ENCODE measurements at regions not wholly inside any gene's neighbourhood (a gene's known extent, or its start where the extent isn't known, plus 50 kb on each side); places are given as distances from the start of the nearest gene placed in this dataset.

GRCh38 chr7:91633013-91633441 is 247.5 kb downstream of the MTERF1 start:
- intact Hi-C loops (cut with micrococcal nuclease) = loop anchor here (10.0 kb wide), 1 partner anchor 348 kb away; no protein-coding TSS in a partner anchor
- Mint-ChIP-seq H3K27me3 (ENCODE audit: insufficient read depth) (no peaks in the 10 kb centered on the region), H3K4me3 (no peak overlapping the region), H3K9me3 (no peaks in the 10 kb centered on the region), H3K36me3 (ENCODE audit: low read depth) (no peaks in the 10 kb centered on the region), H3K4me1 (ENCODE audit: low read depth) (no peaks in the 10 kb centered on the region), H3K27ac (no peak overlapping the region)
- no peak for DNase-seq (ENCODE audit: low spot score)

DNA sequence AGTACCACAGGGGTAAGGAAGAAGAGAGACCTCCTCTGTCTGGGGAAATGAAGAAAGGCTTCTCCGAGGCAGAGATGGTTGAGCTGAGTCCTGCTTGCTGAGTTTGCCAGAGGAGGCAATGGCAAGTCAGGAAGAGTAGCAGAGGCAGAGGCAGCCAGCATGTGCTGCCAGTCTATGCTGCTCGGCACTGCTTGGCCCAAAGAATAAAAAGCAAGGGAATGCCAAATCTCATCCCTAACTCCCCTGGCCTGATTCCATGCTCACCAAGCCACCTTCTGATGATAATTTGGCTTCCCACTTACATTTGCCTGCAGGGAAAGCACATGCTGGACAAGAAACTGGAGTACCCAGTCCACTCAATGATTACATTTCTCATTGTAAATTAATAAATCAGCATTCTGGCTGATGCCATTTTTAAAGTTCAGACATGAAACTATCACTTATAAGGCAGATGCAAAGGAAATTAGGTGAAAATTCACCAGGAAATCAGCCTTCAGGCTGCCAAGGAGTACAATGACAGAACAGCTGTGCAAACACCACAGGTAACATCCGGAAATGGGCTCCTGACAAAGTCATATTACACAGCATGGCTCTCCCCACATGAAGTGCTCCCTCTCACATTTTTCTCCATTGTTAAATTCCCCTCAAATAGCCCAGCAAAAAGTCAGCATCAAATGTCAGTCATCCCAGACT is 245.9 kb downstream of the MTERF1 start:
- intact Hi-C loops (cut with micrococcal nuclease) = loop anchor here (5.0 to 10.0 kb wide), 2 partner anchors 350 to 1177 kb away; no protein-coding TSS in a partner anchor
- no peak overlapping the region for H3K4me3 Mint-ChIP-seq
- no peak for DNase-seq (ENCODE audit: low spot score)
- no peaks in the 10 kb centered on the region for H3K4me1 Mint-ChIP-seq (ENCODE audit: low read depth)
- H3K27me3 Mint-ChIP-seq (ENCODE audit: insufficient read depth) = no peaks in the 10 kb centered on the region
- H3K27ac Mint-ChIP-seq = no peak overlapping the region
- no peaks in the 10 kb centered on the region for H3K36me3 Mint-ChIP-seq (ENCODE audit: low read depth)
- no peaks in the 10 kb centered on the region for H3K9me3 Mint-ChIP-seq

- Mint-ChIP-seq H3K36me3 (ENCODE audit: low read depth) (no peaks in the 10 kb centered on the region), H3K27ac (no peak overlapping the region), H3K4me3 (no peak overlapping the region), H3K4me1 (ENCODE audit: low read depth) (no peaks in the 10 kb centered on the region), H3K27me3 (ENCODE audit: insufficient read depth) (no peaks in the 10 kb centered on the region), H3K9me3 (no peaks in the 10 kb centered on the region)
- intact Hi-C loops (cut with micrococcal nuclease) = loop anchor here (5.0 to 10.0 kb wide), 2 partner anchors 351 to 1179 kb away; no protein-coding TSS in a partner anchor
- DNase-seq (ENCODE audit: low spot score) = no peak
Observed at GRCh38 chr7:91636129-91636724, 244.3 kb downstream of the MTERF1 start.

- Mint-ChIP-seq H3K9me3 (no peaks in the 10 kb centered on the region), H3K36me3 (ENCODE audit: low read depth) (no peaks in the 10 kb centered on the region), H3K4me3 (no peak overlapping the region), H3K4me1 (ENCODE audit: low read depth) (no peaks in the 10 kb centered on the region), H3K27me3 (ENCODE audit: insufficient read depth) (no peaks in the 10 kb centered on the region), H3K27ac (no peak overlapping the region)
- intact Hi-C loops (cut with micrococcal nuclease) = loop anchor here (5.0 to 10.0 kb wide), 2 partner anchors 352 to 1179 kb away; no protein-coding TSS in a partner anchor
- no peak for DNase-seq (ENCODE audit: low spot score)
Observed at GRCh38 chr7:91636728-91637127, 243.8 kb downstream of the MTERF1 start.

- intact Hi-C loops (cut with micrococcal nuclease) = no loop called here
- H3K36me3 Mint-ChIP-seq (ENCODE audit: low read depth) = no peaks in the 10 kb centered on the region
- H3K9me3 Mint-ChIP-seq = peaks cover 3% of the 10 kb centered on the region
- no peaks in the 10 kb centered on the region for H3K27me3 Mint-ChIP-seq (ENCODE audit: insufficient read depth)
- no peaks in the 10 kb centered on the region for H3K4me1 Mint-ChIP-seq (ENCODE audit: low read depth)
- no peak overlapping the region for H3K27ac Mint-ChIP-seq
- DNase-seq (ENCODE audit: low spot score) = no peak
- H3K4me3 Mint-ChIP-seq = no peak overlapping the region
Observed at GRCh38 chr7:91644256-91644655, 236.2 kb downstream of the MTERF1 start.

- Mint-ChIP-seq H3K4me3 (no peak overlapping the region), H3K4me1 (ENCODE audit: low read depth) (no peaks in the 10 kb centered on the region), H3K9me3 (peaks cover 3% of the 10 kb centered on the region), H3K27me3 (ENCODE audit: insufficient read depth) (peaks cover 3% of the 10 kb centered on the region), H3K36me3 (ENCODE audit: low read depth) (no peaks in the 10 kb centered on the region), H3K27ac (no peak overlapping the region)
- intact Hi-C loops (cut with micrococcal nuclease) = no loop called here
- DNase-seq (ENCODE audit: low spot score) = no peak
Observed at GRCh38 chr7:91645542-91645941, 235.0 kb downstream of the MTERF1 start.

DNA sequence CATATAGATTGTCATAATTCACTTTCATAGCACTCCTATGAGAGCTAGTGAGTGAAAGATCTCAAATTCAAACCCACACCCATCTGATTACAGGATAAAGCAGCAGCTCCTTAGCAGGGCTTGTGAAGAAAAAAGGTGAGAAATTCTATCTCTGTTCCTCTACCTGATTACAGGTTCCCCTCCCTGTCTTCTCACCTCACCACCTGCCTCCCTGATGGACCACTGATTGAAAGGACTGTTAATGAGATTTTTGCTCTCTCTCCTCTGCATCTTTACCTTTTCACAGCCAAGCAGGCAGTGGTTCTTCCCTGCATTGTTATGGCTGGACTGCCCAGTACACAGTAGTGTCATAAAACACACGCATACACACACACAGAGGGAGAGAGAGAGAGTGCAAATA is 228.5 kb downstream of the MTERF1 start:
- Mint-ChIP-seq H3K27ac (no peak overlapping the region), H3K9me3 (no peaks in the 10 kb centered on the region), H3K4me3 (no peak overlapping the region)

GRCh38 chr7:91653286-91653685 is 227.2 kb downstream of the MTERF1 start:
- no peak for DNase-seq (ENCODE audit: low spot score)
- H3K27me3 Mint-ChIP-seq (ENCODE audit: insufficient read depth) = peaks cover 6% of the 10 kb centered on the region
- no peaks in the 10 kb centered on the region for H3K36me3 Mint-ChIP-seq (ENCODE audit: low read depth)

More for the DNA sequence above, 228.5 kb downstream of the MTERF1 start:
- H3K4me1 Mint-ChIP-seq (ENCODE audit: low read depth) = no peaks in the 10 kb centered on the region
- H3K36me3 Mint-ChIP-seq (ENCODE audit: low read depth) = no peaks in the 10 kb centered on the region
- H3K27me3 Mint-ChIP-seq (ENCODE audit: insufficient read depth) = peaks cover 6% of the 10 kb centered on the region
- intact Hi-C loops (cut with micrococcal nuclease) = no loop called here
- DNase-seq (ENCODE audit: low spot score) = no peak

GRCh38 chr7:91655656-91656055 is 224.8 kb downstream of the MTERF1 start:
- Mint-ChIP-seq H3K9me3 (no peaks in the 10 kb centered on the region), H3K27ac (no peak overlapping the region), H3K36me3 (ENCODE audit: low read depth) (no peaks in the 10 kb centered on the region), H3K27me3 (ENCODE audit: insufficient read depth) (peaks cover 3% of the 10 kb centered on the region), H3K4me1 (ENCODE audit: low read depth) (no peaks in the 10 kb centered on the region), H3K4me3 (no peak overlapping the region)
- intact Hi-C loops (cut with micrococcal nuclease) = no loop called here
- no peak for DNase-seq (ENCODE audit: low spot score)

More at GRCh38 chr7:91653286-91653685, 227.2 kb downstream of the MTERF1 start:
- H3K4me1 Mint-ChIP-seq (ENCODE audit: low read depth) = no peaks in the 10 kb centered on the region
- intact Hi-C loops (cut with micrococcal nuclease) = no loop called here
- H3K4me3 Mint-ChIP-seq = no peak overlapping the region
- H3K27ac Mint-ChIP-seq = no peak overlapping the region
- H3K9me3 Mint-ChIP-seq = no peaks in the 10 kb centered on the region

DNA sequence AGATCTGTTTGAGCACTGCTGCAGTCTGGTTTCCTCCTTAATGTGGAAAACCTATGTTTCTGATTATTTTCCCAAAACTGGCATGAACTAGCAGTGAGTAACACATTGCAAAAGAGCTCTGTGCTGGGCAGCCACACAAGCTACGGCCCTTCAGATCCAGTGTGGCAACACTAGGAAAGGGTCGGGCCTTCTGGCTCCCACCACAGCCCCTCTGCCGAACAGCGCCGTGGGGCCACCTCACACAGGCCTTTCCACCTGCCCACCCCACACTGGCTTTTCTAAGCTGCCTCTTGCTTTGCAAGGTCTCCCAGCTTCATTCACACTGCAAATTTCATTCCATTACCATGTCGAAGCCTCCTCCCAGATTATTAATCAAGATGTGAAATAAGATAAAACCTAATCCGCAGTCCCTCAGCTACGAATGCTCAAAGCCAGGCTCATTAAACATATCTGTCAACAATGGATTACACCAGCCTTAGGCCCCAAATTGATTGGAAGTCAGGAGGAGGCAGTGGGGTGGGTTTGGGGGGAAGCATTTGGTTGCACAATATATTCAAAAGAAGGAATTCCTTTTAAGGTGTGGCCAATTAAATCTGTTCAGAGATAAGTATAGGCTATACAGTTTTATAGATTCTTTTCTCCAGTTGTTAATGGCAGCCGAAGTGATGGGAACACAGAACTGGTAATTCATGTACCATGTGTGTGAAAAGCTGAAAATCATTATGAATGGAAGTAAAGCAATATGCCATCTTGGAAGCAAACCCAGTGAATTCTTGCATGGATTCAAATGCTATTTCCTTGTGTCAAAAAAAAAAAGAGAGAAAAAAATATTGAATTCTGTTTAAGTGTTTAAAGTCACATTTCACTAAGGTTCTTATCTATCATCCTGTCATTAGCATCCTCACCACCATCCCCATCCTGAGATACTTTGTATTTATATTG is 223.7 kb downstream of the MTERF1 start:
- Mint-ChIP-seq H3K27me3 (ENCODE audit: insufficient read depth) (no peaks in the 10 kb centered on the region), H3K36me3 (ENCODE audit: low read depth) (no peaks in the 10 kb centered on the region), H3K4me1 (ENCODE audit: low read depth) (peaks cover 7% of the 10 kb centered on the region), H3K4me3 (no peak overlapping the region), H3K9me3 (no peaks in the 10 kb centered on the region), H3K27ac (no peak overlapping the region)
- intact Hi-C loops (cut with micrococcal nuclease) = no loop called here
- DNase-seq (ENCODE audit: low spot score) = no peak

DNA sequence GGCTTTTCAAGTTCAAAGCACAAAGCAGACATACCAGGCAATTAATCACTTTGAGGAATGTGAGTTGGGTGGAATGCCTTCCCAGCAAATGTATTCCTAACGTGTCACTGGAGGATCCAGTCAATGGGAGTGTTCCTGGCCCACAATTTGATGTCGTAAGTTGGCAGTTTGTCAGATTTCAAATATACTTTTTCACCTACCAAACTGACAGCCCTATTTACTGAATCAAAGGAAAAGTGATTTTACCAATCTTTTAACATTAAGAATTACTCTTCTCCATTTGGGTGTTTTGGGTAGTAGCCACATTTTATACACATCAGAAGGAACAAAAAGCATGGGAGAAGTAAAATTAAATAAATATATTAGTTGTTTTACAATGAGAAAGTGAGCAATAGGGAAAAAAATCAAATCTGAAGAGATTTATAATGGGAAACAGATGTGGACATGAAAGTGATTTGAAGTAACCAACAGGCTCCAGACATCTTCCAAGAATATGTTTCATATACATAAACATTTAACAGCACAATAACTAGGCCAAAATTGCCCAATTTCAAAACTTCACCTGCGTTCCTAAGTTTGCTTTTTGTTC is 222.9 kb downstream of the MTERF1 start:
- H3K27me3 Mint-ChIP-seq (ENCODE audit: insufficient read depth) = no peaks in the 10 kb centered on the region
- H3K4me1 Mint-ChIP-seq (ENCODE audit: low read depth) = peaks cover 7% of the 10 kb centered on the region
- intact Hi-C loops (cut with micrococcal nuclease) = no loop called here
- no peaks in the 10 kb centered on the region for H3K9me3 Mint-ChIP-seq
- no peak for DNase-seq (ENCODE audit: low spot score)
- no peak overlapping the region for H3K4me3 Mint-ChIP-seq
- H3K36me3 Mint-ChIP-seq (ENCODE audit: low read depth) = no peaks in the 10 kb centered on the region
- no peak overlapping the region for H3K27ac Mint-ChIP-seq

DNA sequence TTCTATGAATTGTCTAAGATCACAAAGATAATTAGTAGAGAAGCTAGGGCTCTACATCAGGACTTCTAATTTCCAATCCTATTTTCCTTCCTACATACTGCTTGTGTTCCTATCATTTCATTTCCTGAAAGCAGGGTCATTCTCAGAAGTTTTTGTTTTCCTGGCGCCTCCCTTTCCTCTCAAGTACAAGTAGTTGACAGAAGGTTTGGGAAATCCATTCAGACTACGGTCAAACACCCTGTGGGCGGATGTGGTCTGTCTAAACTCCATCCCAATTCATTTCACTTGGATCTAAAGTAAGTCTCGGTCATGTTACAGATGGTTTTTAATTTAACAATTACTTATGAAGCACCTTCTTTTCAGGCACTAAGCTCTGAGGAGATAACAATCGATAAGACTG is 221.4 kb downstream of the MTERF1 start:
- intact Hi-C loops (cut with micrococcal nuclease) = no loop called here
- H3K27me3 Mint-ChIP-seq (ENCODE audit: insufficient read depth) = no peaks in the 10 kb centered on the region
- DNase-seq (ENCODE audit: low spot score) = no peak
- peaks cover 7% of the 10 kb centered on the region for H3K4me1 Mint-ChIP-seq (ENCODE audit: low read depth)
- no peaks in the 10 kb centered on the region for H3K36me3 Mint-ChIP-seq (ENCODE audit: low read depth)
- H3K9me3 Mint-ChIP-seq = no peaks in the 10 kb centered on the region
- H3K27ac Mint-ChIP-seq = no peak overlapping the region
- no peak overlapping the region for H3K4me3 Mint-ChIP-seq
